IMR-90 (cell line): ENCODE measurements at regions not wholly inside any gene's neighbourhood (a gene's known extent, or its start where the extent isn't known, plus 50 kb on each side); places are given as distances from the start of the nearest gene placed in this dataset.

Experiments used
- ATAC-seq: fragments of 200-7000 bp; cut with Tn5 transposase; 2 replicates; pipeline ENCODE4 v1.9.1; 2020; ENCODE audit warnings: low read depth, mild to moderate bottlenecking, moderate library complexity
- BruUV-seq: library from RNA; stranded (reverse); fragments of 400-500 nt; replicated peaks from 2 replicates; lab custom pipeline; 2021; lab: Mats Ljungman, UMichigan
- CTCF ChIA-PET: fragments of 300-600 bp; formaldehyde crosslinking; extraction: SDS; loops from one replicate; lab custom pipeline; 2021; ENCODE audit warnings: antibody characterized with exemption; lab: Yijun Ruan, JAX
- POLR2A ChIA-PET: fragments of 300-600 bp; sonication (Branson Sonifier 250); formaldehyde crosslinking; loops from one replicate; lab custom pipeline; 2022; ENCODE audit warnings: antibody characterized with exemption; ENCODE audit not compliant: unreplicated experiment; lab: Charles Lee
- DNase-seq: peaks from one replicate; pipeline ENCODE4 v3.0.0; 2013
- H2AFZ ChIP-seq: replicated peaks from 2 replicates; pipeline ENCODE3; 2013; ENCODE audit warnings: low read length, mild to moderate bottlenecking; ENCODE audit not compliant: poor library complexity
- H2AK5ac ChIP-seq: 2 replicates; pipeline ENCODE4 v1.6.1; 2013; ENCODE audit warnings: low read depth, low read length, inconsistent platforms
- H2AK9ac ChIP-seq: replicated peaks from 2 replicates; pipeline ENCODE3; 2013; ENCODE audit warnings: mild to moderate bottlenecking, low read depth, low read length, moderate library complexity; ENCODE audit not compliant: poor library complexity
- H2BK120ac ChIP-seq: 2 replicates; pipeline ENCODE4 v1.6.1; 2013; ENCODE audit warnings: low read depth, low read length, inconsistent platforms
- H2BK15ac ChIP-seq: 3 replicates; pipeline ENCODE4 v1.6.1; 2013; ENCODE audit warnings: low read depth, low read length, inconsistent platforms
- H2BK20ac ChIP-seq: 2 replicates; pipeline ENCODE4 v1.6.1; 2013; ENCODE audit warnings: low read depth, mild to moderate bottlenecking, inconsistent platforms, low read length, moderate library complexity
- H2BK5ac ChIP-seq: 2 replicates; pipeline ENCODE4 v1.6.1; 2013; ENCODE audit warnings: mild to moderate bottlenecking, low read depth, low read length, inconsistent platforms; ENCODE audit not compliant: poor library complexity, severe bottlenecking
- H3K14ac ChIP-seq: replicated peaks from 2 replicates; pipeline ENCODE4 v1.6.1; 2013; ENCODE audit warnings: low read depth, low read length, inconsistent platforms
- H3K18ac ChIP-seq: 2 replicates; pipeline ENCODE4 v1.6.1; 2013; ENCODE audit warnings: low read depth, low read length, control low read depth
- H3K23ac ChIP-seq: 2 replicates; pipeline ENCODE4 v1.6.1; 2013; ENCODE audit warnings: low read depth, low read length, inconsistent platforms
- H3K27ac ChIP-seq: 2 replicates; pipeline ENCODE4 v1.5.1; 2013; ENCODE audit warnings: mild to moderate bottlenecking, control low read depth, low read length; ENCODE audit not compliant: insufficient read depth
- H3K27me3 ChIP-seq: 2 replicates; pipeline ENCODE4 v1.6.1; 2013; ENCODE audit warnings: low read length; ENCODE audit not compliant: control insufficient read depth, insufficient read depth
- H3K36me3 ChIP-seq: 2 replicates; pipeline ENCODE4 v1.6.1; 2013; ENCODE audit warnings: low read length, mixed read lengths; ENCODE audit not compliant: control insufficient read depth, insufficient read depth
- H3K4ac ChIP-seq: 2 replicates; pipeline ENCODE4 v1.6.1; 2013; ENCODE audit warnings: low read depth, low read length, inconsistent platforms
- H3K4me1 ChIP-seq: 2 replicates; pipeline ENCODE4 v1.6.1; 2013; ENCODE audit warnings: low read length, mixed read lengths; ENCODE audit not compliant: control insufficient read depth, insufficient read depth
- H3K4me2 ChIP-seq: 2 replicates; pipeline ENCODE4 v1.6.1; 2013; ENCODE audit warnings: low read depth, mild to moderate bottlenecking, control low read depth, low read length, moderate library complexity
- H3K4me3 ChIP-seq: 2 replicates; pipeline ENCODE4 v1.5.1; 2013; ENCODE audit warnings: low read depth, mild to moderate bottlenecking, control low read depth, low read length, moderate library complexity; ENCODE audit not compliant: insufficient read depth
- H3K56ac ChIP-seq: 2 replicates; pipeline ENCODE4 v1.6.1; 2013; ENCODE audit warnings: low read length, inconsistent platforms; ENCODE audit not compliant: insufficient read depth; ENCODE audit errors: extremely low read depth
- H3K79me1 ChIP-seq, 2 experiments: 2 replicates each; pipeline ENCODE4 v1.6.1; 2013; ENCODE audit warnings: low read length in 2 of 2, inconsistent platforms in 1 of 2, low read depth in 1 of 2
- H3K9ac ChIP-seq: 2 replicates; pipeline ENCODE4 v1.6.1; 2013; ENCODE audit warnings: low read depth, low read length, control low read depth
- H3K9me1 ChIP-seq: 2 replicates; pipeline ENCODE4 v1.6.1; 2013; ENCODE audit warnings: low read length, inconsistent platforms; ENCODE audit not compliant: insufficient read depth
- H3K9me3 ChIP-seq: 2 replicates; pipeline ENCODE4 v1.6.1; 2013; ENCODE audit warnings: low read length; ENCODE audit not compliant: control insufficient read depth, insufficient read depth
- H4K20me1 ChIP-seq: 2 replicates; pipeline ENCODE4 v1.6.1; 2013; ENCODE audit warnings: low read length, inconsistent platforms; ENCODE audit not compliant: insufficient read depth
- H4K5ac ChIP-seq: 2 replicates; pipeline ENCODE4 v1.6.1; 2013; ENCODE audit warnings: mild to moderate bottlenecking, low read depth, low read length, control low read depth
- H4K8ac ChIP-seq, 2 experiments: 2 replicates each; pipeline ENCODE4 v1.6.1; 2013; ENCODE audit warnings: low read depth in 2 of 2, low read length in 2 of 2, control low read depth in 1 of 2, inconsistent platforms in 1 of 2
- H4K91ac ChIP-seq: 2 replicates; pipeline ENCODE4 v1.6.1; 2013; ENCODE audit warnings: low read depth, low read length, inconsistent platforms; ENCODE audit not compliant: insufficient read depth
- BHLHE40 ChIP-seq: fragments of 150-350 bp; IDR thresholded peaks from 2 replicates; pipeline ENCODE4 v1.6.1; 2016; ENCODE audit warnings: mild to moderate bottlenecking, low read depth, low read length
- CTCF ChIP-seq: conservative IDR thresholded peaks from 2 replicates; pipeline ENCODE4 v1.5.1; 2012; ENCODE audit warnings: mild to moderate bottlenecking, low read depth, low read length, improper control_type of control experiment
- ELK1 ChIP-seq: fragments of 150-350 bp; IDR thresholded peaks from 2 replicates; pipeline ENCODE4 v1.6.1; 2016; ENCODE audit warnings: low read depth, mild to moderate bottlenecking, low read length, moderate library complexity, borderline replicate concordance
- FOS ChIP-seq: fragments of 150-350 bp; IDR thresholded peaks from 2 replicates; pipeline ENCODE4 v1.6.1; 2016; ENCODE audit warnings: low read depth, low read length
- POLR2A ChIP-seq: IDR thresholded peaks from 2 replicates; pipeline ENCODE4 v1.6.1; 2012; ENCODE audit warnings: mild to moderate bottlenecking, low read depth, low read length
- RCOR1 ChIP-seq: IDR thresholded peaks from 2 replicates; pipeline ENCODE4 v1.6.1; 2012; ENCODE audit warnings: mild to moderate bottlenecking, low read length, improper control_type of control experiment; ENCODE audit not compliant: insufficient replicate concordance
- SMC3 ChIP-seq: fragments of 150-350 bp; IDR thresholded peaks from 2 replicates; pipeline ENCODE4 v1.6.1; 2016; ENCODE audit warnings: low read depth, mild to moderate bottlenecking, antibody characterized with exemption, low read length, moderate library complexity
- USF2 ChIP-seq: fragments of 150-350 bp; IDR thresholded peaks from 2 replicates; pipeline ENCODE4 v1.6.1; 2017; ENCODE audit warnings: mild to moderate bottlenecking, antibody characterized with exemption, low read length, low read depth
- WGBS, 2 experiments: methylation state at CpG; one replicate each; pipeline versions ENCODE4 v1.1.5 to v1.1.7; 2013; ENCODE audit warnings: missing lambda C conversion rate in 2 of 2; ENCODE audit not compliant: insufficient read length in 1 of 2; ENCODE audit errors: extremely low coverage in 2 of 2; 5-methylcytosine and 5-hydroxymethylcytosine counted together
- dilution Hi-C: fragments of 300-500 bp; cut with HindIII; formaldehyde crosslinking; loops from one replicate; pipeline ENCODE4 v1.14.3; 2018; ENCODE audit warnings: low sequenced_read_pairs; ENCODE audit not compliant: unreplicated experiment
- in situ Hi-C: fragments of 300-500 bp; cut with MboI; formaldehyde crosslinking; loops from 3 replicates; pipeline ENCODE4 v1.14.3; 2019; ENCODE audit warnings: low sequenced_read_pairs, inconsistent platforms, mixed read lengths
- intact Hi-C: fragments of 100-400 bp; cut with micrococcal nuclease; formaldehyde crosslinking; loops from 2 replicates; pipeline ENCODE4 v1.10.0; 2022

- H2BK20ac ChIP-seq = no peak overlapping the region
- H4K5ac ChIP-seq = no peak overlapping the region
- no peaks in the 10 kb centered on the region for H3K9me3 ChIP-seq
- H2AFZ ChIP-seq = no peak overlapping the region
- H3K4me3 ChIP-seq = no peak overlapping the region
- no peaks in the 10 kb centered on the region for H4K20me1 ChIP-seq
- H3K4me2 ChIP-seq = no peak overlapping the region
- H4K91ac ChIP-seq = no peak overlapping the region
- no peak for ATAC-seq
- no peaks in the 10 kb centered on the region for H3K27me3 ChIP-seq
- no peak overlapping the region for H3K14ac ChIP-seq
- no TSS peak for BruUV-seq
- no peak overlapping the region for H4K8ac ChIP-seq
- CTCF ChIA-PET = no interaction called here
- H3K4ac ChIP-seq = no peak overlapping the region
- in situ Hi-C loops = no loop called here
- peaks cover 3% of the 10 kb centered on the region for H3K4me1 ChIP-seq
- H3K9me1 ChIP-seq = peaks cover 2% of the 10 kb centered on the region; the same call in 1 of the 2 replicates
- H3K18ac ChIP-seq = no peak overlapping the region
- intact Hi-C loops = no loop called here
- no peaks in the 10 kb centered on the region for H3K79me1 ChIP-seq
- no CpG with 5 or more reads among the region's 4 CpGs for WGBS, 2 experiments
- H3K56ac ChIP-seq = no peak overlapping the region
- no peaks in the 10 kb centered on the region for H3K36me3 ChIP-seq
- H2BK15ac ChIP-seq = no peak overlapping the region
- TF ChIP-seq POLR2A = no peak
- TF ChIP-seq ELK1 = no peak
- TF ChIP-seq FOS = no peak
- no peak for TF ChIP-seq RCOR1
- no peak for TF ChIP-seq CTCF
- TF ChIP-seq USF2 = no peak
- TF ChIP-seq SMC3 = no peak
- no peak for TF ChIP-seq BHLHE40
- H3K9ac ChIP-seq = no peak overlapping the region
- H2BK5ac ChIP-seq = no peak overlapping the region
- POLR2A ChIA-PET = no interaction called here
- dilution Hi-C loops = no loop called here
- H3K27ac ChIP-seq = no peak overlapping the region
- H3K23ac ChIP-seq = no peak overlapping the region
- no peak overlapping the region for H2AK9ac ChIP-seq
- no peak for DNase-seq
- no peak overlapping the region for H2AK5ac ChIP-seq
- H2BK120ac ChIP-seq = no peak overlapping the region
These were observed 809.2 kb upstream of the ZNF608 start for GRCh38 chr5:125555591-125555990.
